IPS DF 19.7 (cell line): ENCODE measurements at regions not wholly inside any gene's neighbourhood (a gene's known extent, or its start where the extent isn't known, plus 50 kb on each side); places are given as distances from the start of the nearest gene placed in this dataset.

Experiments used
- DNase-seq: peaks from one replicate; pipeline ENCODE4 v3.0.0-alpha.2; 2013; ENCODE audit warnings: low read depth, low spot score

DNA sequence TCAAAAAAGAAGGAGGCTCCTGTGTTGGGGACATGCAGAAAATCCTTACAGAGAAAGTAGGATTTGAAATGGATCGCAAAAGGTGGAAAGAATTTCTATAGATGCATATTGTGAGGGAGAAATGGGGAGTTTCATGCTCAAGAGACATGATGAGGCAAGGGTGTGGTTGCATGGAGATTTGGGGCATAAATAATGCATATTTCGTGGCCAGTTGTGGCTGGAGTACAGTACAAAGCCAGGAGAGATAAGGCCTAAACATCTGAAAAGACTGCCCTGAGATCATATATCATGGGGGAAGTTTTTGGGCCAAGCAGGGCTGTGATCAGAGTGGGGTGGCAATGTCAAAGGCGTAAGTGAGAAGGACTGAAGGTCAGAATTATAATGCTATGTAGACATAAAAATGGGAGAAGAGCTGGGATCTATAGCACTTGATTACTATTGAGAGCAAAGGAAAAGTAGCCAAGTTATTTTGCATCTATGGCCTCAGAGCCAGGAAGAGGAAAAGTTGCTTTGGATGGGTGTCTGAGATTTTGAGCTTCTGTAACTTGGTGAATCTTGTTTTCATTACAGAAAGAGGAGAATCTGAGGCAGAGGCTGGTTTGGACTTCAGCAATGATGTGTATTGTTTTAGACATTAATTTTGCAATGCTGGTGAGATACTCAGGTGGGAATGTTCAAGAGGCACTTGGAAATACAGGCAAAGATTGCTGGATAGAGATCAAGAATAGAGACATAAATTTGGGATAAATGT, 166.6 kb downstream of the INHBA start:
- DNase-seq, result no peak

DNA sequence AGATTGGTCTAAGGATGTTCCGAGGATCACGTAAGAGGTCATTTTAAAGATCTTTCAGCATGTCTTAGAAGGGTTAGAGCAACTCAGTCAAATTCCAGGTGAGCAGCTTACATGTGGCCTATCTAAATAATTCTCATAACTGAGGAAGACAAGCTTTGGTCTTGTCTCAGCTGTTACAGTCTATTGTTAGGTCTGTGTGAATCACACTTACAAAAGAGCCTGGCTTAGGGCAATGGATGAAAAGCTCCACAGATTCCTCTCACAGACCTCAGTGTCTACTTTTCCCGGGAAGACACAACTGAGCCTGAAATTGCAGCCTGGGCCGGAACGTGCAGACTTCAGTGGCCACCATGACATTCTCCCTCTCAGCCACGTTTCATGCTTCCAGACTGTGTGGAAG, 173.1 kb downstream of the INHBA start:
- DNase-seq, result no peak

DNA sequence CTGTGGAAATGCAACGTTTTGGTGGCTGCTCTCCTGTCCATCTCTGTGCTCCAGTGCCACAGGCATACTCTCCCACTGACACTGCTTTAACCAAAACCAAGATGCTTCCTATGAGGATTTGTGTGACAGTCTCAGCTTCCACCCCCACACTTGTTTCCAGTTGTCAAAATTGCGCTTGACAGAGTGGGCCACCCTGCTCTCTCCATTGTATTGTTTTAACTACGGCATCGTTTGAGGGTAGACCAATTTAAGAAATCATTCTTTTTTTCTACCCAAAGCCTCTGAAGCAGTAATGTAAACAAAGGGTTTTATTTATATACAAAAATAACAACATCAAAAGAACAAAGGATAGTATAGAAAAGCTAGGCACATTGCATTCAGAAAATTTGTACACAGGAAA, 178.0 kb downstream of the INHBA start:
- DNase-seq, result no peak

DNA sequence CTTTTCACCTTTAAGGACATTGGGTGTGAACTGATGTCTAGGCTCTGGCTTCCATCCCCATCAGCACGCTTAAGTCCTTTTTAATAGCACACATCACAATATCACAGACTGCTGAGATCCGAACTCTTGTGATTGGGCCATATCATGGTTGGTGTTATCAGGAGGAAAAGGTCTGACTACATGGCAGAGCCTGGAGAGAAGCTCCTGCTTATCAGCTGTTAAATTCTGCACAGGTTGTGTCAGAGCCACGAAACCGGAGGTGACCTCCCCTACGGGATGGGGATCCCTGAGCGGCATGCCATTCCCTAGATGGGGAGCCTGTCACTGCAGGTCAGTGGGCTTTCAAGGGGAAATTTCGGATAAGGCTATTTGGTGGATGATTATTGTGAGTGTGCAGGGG, 182.4 kb downstream of the INHBA start:
- DNase-seq, result no peak

DNA sequence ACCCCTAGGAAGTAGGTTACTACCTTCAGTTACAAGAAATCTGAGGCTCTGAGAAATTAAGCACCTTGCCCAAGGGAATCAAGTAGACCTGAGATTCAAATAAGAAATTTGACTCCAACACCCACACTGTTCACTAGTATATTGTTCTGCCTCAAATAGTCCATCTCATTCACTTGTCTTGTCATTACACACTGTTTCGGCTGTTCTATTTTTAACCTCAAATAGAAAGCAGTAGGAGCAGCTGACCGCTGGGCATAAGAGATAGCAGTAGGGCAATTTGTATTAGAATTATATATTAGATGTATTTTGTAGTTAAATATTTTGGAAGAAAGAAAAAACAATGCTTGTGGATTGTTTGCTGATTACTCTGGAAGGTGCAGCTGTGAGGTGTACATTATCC, 185.1 kb downstream of the INHBA start:
- no peak for DNase-seq

DNA sequence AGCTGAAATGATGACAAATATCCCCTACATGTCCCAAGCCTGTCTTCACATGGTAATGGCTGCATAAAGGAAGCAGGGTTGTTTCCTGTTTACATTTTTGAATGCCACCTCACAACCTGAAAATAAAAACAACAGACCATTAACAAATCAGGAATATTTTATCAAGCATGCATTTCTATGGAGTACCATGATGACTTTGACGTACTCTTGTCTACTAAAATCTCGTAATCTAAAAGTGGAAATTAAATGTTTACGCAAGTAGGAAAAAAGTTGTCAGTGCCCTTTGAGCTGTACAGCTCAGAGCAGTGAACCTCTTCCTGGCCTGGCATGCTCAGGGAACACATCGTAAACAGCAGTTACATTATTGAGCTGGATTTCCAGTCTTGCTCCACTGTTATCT, 194.1 kb downstream of the INHBA start:
- DNase-seq, result no peak

DNA sequence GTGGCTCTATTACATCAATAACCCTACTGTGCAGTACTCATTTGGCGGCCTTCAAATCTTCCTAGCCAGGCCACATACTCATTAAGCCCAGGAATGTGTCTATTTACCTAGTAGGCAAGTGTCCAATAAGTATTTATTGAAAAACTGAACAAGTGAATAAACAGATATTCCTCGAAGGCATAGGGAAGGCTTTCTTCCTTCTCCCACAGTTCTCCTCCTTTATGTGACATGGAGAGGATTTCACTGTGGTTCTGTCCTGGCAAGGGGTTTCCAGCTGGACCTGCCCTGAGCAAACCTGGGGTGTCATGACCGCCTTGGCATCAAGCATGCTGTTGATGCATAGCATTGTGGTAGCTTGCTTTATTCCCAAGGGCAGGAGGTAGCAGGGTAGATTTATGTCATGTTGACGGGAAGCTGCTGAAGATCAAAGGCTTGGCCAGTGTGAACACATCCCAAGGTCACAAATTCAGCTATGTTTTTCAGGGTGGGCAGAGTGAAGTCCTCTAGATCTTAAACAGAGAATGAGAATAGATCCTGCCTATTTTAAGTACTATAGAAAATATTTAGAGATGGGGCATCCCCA, 195.1 kb downstream of the INHBA start:
- DNase-seq, result no peak

DNA sequence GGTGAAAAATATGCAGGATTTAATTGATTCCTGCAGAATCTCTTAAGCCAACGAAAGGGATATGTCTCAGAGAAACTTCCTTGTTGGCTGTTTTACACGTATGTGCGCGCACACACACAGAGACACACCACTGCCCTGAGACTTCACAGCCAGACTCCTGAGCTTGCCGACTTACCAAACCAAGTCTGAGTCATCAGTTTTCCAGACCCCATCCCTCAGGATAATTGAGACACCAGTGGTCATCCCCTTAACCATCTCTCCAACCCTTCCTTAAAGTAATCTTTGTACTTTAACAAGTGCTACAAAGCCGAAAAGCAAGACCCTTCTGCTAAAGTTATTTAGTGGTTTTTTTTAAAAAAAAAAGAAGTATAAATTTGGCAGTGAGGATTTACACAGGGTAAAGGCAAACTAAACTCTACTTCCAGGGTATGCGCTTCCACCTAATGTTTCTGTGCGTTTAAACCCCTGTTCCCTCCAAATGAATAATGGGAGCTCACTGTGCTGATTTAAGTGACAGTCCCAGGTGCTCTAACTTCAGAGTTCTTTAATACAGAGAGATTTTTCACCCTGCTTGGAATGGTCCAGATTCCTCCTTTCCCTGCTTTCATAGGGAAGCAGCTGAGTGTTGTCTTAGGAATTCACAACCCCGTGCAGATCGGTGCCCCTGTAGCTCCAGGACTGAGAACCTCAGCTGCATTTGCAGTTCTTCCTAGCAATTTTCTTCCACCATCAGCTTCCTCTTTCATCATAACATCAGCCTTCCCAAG, 198.5 kb downstream of the INHBA start:
- DNase-seq, result no peak

DNA sequence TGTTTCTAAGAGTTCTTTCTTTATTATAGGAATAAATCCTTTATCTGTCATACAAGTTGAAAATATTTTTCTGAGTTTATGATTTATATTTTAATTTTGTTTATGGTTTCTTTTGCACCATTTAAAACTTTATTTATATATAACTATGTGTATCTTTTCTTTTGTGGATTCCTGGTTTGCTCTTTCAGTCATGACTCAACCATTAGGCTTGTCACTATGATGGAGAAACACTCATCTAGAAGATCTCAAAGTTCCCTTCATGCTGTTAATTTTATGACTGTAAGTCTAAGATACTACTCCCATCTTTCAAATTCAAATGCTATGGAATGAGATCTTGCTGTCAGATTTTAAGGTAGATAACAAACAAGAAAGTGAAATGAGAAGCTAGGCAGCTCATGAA, 199.5 kb downstream of the INHBA start:
- DNase-seq, result no peak

DNA sequence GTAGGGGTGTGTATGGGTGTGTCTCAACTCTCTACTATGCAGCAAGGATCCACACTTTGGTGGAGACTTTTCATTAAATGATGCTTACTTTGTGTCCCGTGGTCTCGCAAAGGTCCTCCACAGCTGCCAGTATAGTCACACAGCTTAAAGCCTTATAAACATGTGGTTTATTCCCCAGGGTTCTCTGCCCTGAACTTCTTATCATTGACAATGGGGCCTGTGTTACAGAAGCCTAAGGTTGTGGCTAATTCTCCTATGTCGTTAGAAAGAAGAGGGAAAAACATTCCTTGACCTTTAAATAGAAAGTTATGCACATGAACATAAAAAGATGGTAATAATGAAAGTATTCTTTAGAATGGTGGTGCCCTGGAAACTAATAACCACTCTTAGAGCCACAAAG, 201.4 kb downstream of the INHBA start:
- no peak for DNase-seq

DNA sequence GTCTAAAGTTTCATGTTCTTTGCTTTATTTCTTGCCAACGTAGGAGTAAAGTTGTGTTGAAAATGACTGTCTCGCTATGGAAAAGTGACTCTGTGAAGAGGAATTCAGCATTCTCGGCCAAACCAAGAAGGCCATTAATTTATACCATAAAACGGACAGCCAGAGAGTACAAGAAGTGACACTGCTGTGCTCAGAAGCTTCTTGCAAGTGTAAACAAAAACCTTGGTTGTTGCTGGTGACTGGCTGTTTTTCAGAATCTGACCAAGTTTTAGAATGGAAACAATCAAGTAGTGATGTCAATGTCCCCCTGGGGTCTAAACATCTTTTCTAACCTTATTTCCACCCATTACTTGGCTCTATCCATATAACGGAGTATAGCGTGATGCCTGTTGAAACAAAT, 201.9 kb downstream of the INHBA start:
- DNase-seq, result no peak

DNA sequence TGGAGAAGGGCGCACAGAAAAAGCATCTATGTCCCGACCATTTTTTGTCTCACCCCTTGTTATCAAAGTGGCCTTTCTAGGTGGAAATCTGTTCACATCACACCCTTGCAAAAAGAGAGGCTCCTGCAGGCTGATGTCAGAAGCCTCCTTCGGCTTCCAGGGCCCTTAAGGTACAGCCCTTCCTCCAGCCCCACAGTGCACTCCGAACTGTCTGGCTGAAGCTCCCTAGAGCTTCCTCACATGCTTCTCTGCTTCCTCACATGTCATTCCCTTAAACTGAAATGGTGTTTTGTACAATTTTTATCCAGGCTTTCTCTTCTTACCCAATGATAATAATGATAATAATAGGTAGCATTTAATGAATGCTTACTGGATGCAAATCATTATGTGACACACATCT, 210.3 kb downstream of the INHBA start:
- DNase-seq, result no peak

DNA sequence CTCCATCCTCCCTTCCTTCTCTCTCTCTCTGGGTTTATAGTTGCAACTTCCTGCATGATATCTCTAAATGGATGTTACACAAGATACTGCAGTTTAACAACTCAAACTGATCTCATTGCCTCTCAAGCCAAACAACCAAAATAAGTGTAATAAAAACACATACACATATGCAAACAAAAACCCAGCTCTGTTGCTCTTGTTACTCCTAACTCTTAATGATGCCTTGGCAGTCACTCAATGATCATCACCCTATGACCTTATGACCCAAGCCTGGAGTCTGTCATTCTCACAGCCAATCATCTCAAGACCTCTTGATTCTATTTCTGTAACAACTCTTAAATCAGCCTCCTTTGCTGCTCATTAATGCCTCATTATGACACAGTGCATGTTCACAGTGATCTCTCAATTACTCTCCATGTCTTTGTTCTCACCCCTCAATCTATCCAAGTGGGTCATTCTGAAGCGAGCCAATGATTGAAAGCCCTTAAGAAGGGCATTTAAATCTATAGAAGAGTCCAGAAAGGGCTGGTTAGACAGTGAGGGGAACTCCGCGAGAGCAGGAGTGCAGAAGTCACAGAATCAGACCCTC, 210.9 kb downstream of the INHBA start:
- no peak for DNase-seq

DNA sequence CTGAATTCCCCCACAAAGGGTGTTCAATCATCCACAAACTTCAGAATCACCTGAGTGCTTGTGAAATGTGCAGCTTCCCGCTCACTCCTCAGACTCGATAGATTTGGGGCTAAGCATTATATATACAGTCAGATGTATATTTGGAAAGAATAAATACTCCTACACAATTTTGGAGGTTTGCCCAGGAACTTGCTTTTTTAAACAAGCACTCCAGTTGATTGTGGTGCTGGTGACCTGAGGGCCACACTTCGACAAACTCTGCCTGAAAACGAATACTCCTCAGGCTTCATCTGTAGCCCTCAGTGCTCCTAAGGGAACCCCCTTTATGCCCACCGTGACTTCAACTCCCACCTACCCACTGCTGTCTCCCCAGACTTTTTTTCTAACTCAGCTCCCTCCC, 211.6 kb downstream of the INHBA start:
- DNase-seq, result no peak

DNA sequence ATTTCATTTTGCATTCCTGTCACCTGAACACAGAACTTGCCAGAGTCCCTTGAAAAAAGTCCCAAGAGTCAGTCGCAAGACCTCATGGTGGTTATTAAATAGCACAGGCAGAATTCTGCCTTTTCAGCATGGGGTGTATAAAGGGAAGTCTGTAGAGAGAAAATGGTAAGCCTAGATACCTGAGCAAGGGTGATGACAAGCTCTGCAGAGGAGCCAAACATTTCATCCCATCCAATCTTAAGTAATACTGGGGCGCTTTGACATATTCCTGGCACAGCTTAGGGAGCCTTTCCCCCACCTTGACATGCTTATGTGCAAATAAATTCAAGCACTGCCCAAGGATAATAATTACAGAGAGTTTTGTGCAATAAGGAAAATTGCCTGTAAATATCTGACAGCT, 213.0 kb downstream of the INHBA start:
- DNase-seq, result no peak

DNA sequence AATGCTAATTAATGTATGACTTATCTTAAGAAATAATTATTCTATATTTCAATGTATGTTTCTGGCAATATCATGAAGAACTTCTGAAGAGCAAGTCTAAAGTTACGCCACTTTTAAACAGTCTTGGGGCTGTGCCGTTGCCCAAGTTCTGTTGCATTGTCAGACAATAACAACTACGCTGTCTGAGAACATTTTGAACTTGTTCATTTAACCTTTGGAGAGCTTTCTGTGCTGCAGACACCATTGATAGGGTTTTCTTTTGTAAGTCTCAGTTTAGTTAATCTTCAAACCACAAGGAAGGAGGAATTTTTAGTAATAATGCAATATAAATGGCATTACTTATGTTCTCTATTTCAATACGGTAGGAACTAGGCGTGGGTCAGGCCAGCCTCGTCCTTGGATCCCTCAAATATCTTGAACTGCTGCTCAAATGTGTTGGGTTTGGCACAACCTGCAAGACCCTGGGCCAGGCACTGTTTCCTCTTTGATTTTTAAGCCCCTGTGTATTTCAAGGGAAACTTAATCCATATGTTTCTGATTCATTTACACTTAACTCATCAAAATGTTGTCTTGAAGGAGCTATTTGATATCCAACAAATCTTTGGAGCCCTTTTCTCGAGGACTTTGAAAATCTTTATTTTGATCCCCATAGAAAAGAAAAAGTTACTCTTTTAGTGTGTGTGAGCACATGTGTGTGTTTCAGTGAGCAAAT, 215.5 kb downstream of the INHBA start:
- no peak for DNase-seq

DNA sequence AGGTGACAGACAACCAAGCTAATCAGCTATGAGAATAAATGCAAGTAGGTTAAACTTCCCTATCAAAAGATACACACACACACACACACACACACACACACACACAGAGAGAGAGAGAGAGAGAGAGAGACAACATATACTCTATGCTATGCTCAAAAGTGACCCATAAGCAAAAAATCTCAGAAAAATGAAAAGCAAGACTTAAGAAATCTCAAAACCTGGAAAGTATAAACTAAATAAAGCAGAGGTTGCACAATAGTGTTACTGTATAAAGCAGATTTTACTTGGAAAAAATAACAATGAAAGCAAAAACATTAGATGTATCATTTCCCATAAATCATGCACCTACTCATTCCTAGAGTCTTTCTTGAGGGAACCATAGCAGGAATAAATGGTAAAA, 221.5 kb downstream of the INHBA start:
- no peak for DNase-seq

DNA sequence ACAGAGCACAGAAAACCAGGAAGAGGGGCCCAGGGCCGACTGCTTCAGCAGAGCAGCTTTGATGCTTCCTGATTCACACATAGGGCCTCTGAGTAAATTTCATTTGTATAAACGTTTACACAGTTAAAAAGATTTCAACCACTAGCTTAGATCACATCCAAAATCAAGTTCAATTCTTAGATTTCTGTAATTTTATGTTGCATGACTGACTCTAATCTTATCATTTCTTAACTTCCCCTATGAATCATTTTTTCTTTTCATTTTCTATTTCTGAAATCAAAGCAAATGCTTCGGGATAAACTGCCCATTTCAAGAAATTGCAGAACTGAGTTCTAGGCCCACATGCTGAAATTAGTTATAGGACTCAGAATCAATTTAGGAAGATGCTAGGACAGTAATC, 224.7 kb downstream of the INHBA start:
- no peak for DNase-seq

DNA sequence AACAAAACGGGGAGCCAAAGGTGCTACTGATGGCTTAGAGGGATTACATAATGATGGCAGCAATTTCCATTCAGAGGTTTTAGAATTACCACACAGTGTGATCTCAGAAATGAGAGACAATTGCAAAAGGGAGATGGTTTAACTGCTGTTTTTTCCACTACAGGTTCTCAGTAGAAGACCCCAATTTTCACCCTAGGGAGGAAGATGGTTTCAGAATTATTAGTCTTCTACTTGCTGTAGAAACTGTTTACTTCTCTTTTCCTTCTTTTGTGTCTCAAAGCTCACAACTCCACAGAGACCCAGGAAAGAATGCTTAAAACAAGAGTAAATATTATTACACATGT, 226.5 kb downstream of the INHBA start:
- DNase-seq, result no peak

DNA sequence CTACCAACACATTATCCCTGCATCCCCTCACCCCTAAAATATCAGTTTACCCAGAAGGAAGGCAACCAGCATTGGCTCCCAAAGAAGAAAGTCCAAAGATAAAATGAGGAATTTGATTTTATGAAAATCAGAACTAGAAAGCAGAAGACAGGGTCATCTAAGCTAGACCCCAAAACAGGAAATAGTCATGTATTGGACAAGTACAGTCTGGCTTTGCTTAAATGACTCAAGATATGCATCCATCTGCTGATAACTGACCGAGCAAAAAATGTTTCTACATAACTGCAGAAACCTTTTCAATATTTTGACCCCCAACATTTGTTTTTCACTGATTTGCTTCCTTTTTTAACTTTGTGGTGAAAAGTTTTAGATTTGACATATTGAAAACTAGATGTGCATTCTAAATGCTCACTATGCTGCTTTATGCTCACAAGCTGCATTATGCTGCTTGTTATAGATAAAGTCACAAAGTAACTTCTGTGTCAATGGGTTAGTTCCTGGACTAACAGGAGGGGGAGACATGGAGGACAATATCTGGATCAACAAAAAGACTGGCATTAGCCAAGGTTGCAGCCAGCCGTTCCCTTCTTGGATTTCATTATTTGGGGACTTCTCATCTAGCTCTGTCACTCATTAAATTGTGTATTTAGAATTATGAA, 227.0 kb downstream of the INHBA start:
- DNase-seq, result no peak

DNA sequence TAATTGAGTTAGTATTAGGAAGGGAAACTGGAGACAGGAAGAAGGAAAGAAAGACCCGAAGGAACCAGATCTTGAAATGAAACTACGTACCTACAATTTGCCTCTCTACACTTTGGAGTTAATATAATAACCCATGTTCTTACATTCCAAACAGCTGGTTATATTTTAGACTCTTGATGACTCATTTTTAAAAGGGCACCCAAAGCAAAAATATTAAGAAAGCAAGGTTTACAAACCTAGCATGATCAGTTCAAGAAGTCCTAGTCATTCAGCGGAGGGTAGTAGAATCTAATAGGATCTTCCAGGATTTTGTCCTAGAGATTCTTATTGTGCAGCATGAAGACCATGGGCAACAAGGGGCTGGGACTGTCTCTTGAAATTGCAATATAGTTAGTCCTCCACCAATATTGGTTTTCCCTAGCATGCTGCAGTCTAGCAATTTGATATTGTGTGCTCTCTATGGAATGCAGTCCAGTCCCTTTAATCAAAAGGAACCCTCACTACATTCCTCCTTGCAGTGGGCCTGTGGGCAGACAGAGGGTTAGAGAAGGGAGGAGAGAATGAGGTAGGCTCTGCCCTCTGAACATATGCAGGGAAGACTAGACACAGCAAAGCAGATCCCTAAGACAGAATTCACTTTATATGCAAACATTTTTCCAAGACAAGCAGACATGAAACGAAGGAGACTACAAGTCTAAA, 230.3 kb downstream of the INHBA start:
- no peak for DNase-seq
